IMR-90 (cell line): ENCODE measurements at regions not wholly inside any gene's neighbourhood (a gene's known extent, or its start where the extent isn't known, plus 50 kb on each side); places are given as distances from the start of the nearest gene placed in this dataset.

Source experiments
- CEBPB ChIP-seq: IDR thresholded peaks from 2 replicates; pipeline ENCODE4 v1.6.1; 2012; ENCODE audit warnings: low read depth, low read length, improper control_type of control experiment
- POLR2A ChIP-seq: IDR thresholded peaks from 2 replicates; pipeline ENCODE4 v1.6.1; 2012; ENCODE audit warnings: mild to moderate bottlenecking, low read depth, low read length
- SMC3 ChIP-seq: fragments of 150-350 bp; IDR thresholded peaks from 2 replicates; pipeline ENCODE4 v1.6.1; 2016; ENCODE audit warnings: low read depth, mild to moderate bottlenecking, antibody characterized with exemption, low read length, moderate library complexity
- TF ChIP-seq, protein P1 (sequence below): conservative IDR thresholded peaks from 2 replicates; pipeline ENCODE4 v1.5.1; 2012; ENCODE audit warnings: mild to moderate bottlenecking, low read depth, low read length, improper control_type of control experiment

DNA sequence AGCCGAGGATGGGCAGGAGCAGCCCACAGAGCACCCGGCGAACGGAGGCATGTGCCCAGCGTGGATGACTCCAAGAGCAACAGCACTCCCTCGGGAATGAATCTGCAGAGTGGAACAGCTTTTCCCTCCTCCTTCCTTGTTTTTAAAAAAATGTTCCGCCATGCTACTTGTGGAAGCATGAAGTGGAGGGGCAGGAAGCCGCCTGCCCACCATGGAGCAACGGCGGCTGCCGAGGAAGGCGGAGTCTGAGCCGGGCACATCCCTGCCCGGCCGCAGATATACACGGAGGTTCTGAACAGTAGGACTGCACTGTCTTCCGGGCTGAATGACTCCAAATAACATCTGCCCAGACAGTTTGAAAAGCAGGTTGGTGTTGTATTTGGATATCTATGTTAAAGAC, 65.2 kb downstream of the SOX1 start:
- TF ChIP-seq, protein P1, sequence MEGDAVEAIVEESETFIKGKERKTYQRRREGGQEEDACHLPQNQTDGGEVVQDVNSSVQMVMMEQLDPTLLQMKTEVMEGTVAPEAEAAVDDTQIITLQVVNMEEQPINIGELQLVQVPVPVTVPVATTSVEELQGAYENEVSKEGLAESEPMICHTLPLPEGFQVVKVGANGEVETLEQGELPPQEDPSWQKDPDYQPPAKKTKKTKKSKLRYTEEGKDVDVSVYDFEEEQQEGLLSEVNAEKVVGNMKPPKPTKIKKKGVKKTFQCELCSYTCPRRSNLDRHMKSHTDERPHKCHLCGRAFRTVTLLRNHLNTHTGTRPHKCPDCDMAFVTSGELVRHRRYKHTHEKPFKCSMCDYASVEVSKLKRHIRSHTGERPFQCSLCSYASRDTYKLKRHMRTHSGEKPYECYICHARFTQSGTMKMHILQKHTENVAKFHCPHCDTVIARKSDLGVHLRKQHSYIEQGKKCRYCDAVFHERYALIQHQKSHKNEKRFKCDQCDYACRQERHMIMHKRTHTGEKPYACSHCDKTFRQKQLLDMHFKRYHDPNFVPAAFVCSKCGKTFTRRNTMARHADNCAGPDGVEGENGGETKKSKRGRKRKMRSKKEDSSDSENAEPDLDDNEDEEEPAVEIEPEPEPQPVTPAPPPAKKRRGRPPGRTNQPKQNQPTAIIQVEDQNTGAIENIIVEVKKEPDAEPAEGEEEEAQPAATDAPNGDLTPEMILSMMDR, result no peak
- TF ChIP-seq SMC3 (no peak), CEBPB (no peak), POLR2A (no peak)
